Natural killer cell (primary cell): ENCODE measurements at regions not wholly inside any gene's neighbourhood (a gene's known extent, or its start where the extent isn't known, plus 50 kb on each side); places are given as distances from the start of the nearest gene placed in this dataset.

ENCODE experiments used
- ATAC-seq, 3 donors: fragments of 150-1000 bp in 2 of 3; fragments of 200-7000 bp in 1 of 3; cut with Tn5 transposase; 1 replicate in 1 of 3; 2 replicates in 2 of 3; pipeline ENCODE4 v1.10.0; 2021; ENCODE audit warnings: mild to moderate bottlenecking in 2 of 3, moderate library complexity in 2 of 3
- DNase-seq, 2 donors: peaks; one replicate each; pipeline versions ENCODE4 v3.0.0 to v3.0.0-alpha.2; 2013 to 2021; ENCODE audit warnings: mixed read lengths in 1 of 2
- H3K27ac ChIP-seq: one replicate; pipeline ENCODE4 v1.5.1; 2013; ENCODE audit warnings: mild to moderate bottlenecking, low read length
- H3K27me3 ChIP-seq: one replicate; pipeline ENCODE4 v1.6.1; 2013; ENCODE audit warnings: low read length; ENCODE audit not compliant: control insufficient read depth, insufficient read depth
- H3K36me3 ChIP-seq: one replicate; pipeline ENCODE4 v1.6.1; 2013; ENCODE audit warnings: low read length; ENCODE audit not compliant: control insufficient read depth, insufficient read depth
- H3K4me1 ChIP-seq: one replicate; pipeline ENCODE4 v1.6.1; 2013; ENCODE audit warnings: low read length; ENCODE audit not compliant: control insufficient read depth, insufficient read depth
- H3K4me3 ChIP-seq: one replicate; pipeline ENCODE4 v1.5.1; 2013; ENCODE audit warnings: low read length
- H3K9me3 ChIP-seq: one replicate; pipeline ENCODE4 v1.6.1; 2013; ENCODE audit warnings: low read length; ENCODE audit not compliant: control insufficient read depth, insufficient read depth
- H3K27ac Mint-ChIP-seq, 2 donors: one replicate each; pipeline ENCODE4 v1.8.0; 2022; ENCODE audit warnings: mild to moderate bottlenecking in 2 of 2, mixed read lengths in 2 of 2, moderate library complexity in 1 of 2
- H3K27me3 Mint-ChIP-seq, 2 donors: one replicate each; pipeline ENCODE4 v1.8.0; 2022; ENCODE audit warnings: low read depth in 2 of 2, mixed read lengths in 2 of 2
- H3K36me3 Mint-ChIP-seq: one replicate; pipeline ENCODE4 v1.8.0; 2022; ENCODE audit warnings: mixed read lengths
- H3K4me1 Mint-ChIP-seq, 2 donors: one replicate each; pipeline ENCODE4 v1.8.0; 2022; ENCODE audit warnings: mixed read lengths in 2 of 2
- H3K4me3 Mint-ChIP-seq: one replicate; pipeline ENCODE4 v1.8.0; 2022; ENCODE audit warnings: mild to moderate bottlenecking, moderate library complexity, mixed read lengths
- H3K9me3 Mint-ChIP-seq, 2 donors: one replicate each; pipeline ENCODE4 v1.8.0; 2022; ENCODE audit warnings: mixed read lengths in 2 of 2
- CTCF ChIP-seq: fragments of 200-600 bp; IDR thresholded peaks from one replicate; pipeline ENCODE4 v1.8.0; 2022; ENCODE audit warnings: antibody characterized with exemption
- WGBS: methylation state at CpG from one replicate; pipeline ENCODE4 v1.1.7; 2013; ENCODE audit warnings: missing lambda C conversion rate; ENCODE audit not compliant: insufficient coverage; 5-methylcytosine and 5-hydroxymethylcytosine counted together
- intact Hi-C: fragments of 100-400 bp; cut with micrococcal nuclease; formaldehyde crosslinking; loops from one replicate; pipeline ENCODE4 v1.14.2; 2022

- Mint-ChIP-seq H3K4me1 (peaks cover 0 to 10% of the 10 kb centered on the region in 2 donors), H3K27me3 (peaks cover 68 to 86% of the 10 kb centered on the region in 2 donors), H3K4me3 (no peak overlapping the region), H3K36me3 (peaks cover 5% of the 10 kb centered on the region), H3K9me3 (no peaks in the 10 kb centered on the region), H3K27ac (no peak overlapping the region)
- no peak overlapping the region for H3K4me3 ChIP-seq
- no peaks in the 10 kb centered on the region for H3K4me1 ChIP-seq
- DNase-seq (no peak), ATAC-seq (no peak)
- intact Hi-C loops, result no loop called here
- H3K9me3 ChIP-seq, result peaks cover 5% of the 10 kb centered on the region
- WGBS, result 31% methylated on average over 10 of the region's 11 CpGs
- H3K36me3 ChIP-seq, result no peaks in the 10 kb centered on the region
- peaks cover 65% of the 10 kb centered on the region for H3K27me3 ChIP-seq
- TF ChIP-seq CTCF, result no peak
- H3K27ac ChIP-seq, result no peak overlapping the region
These were observed 89.1 kb upstream of the ZNF184 start for GRCh38 chr6:27562027-27562410.

GRCh38 chr6:27558028-27558724 lies 85.3 kb upstream of the ZNF184 start:
- H3K36me3 Mint-ChIP-seq, result peaks cover 6% of the 10 kb centered on the region
- H3K27ac Mint-ChIP-seq, result no peak overlapping the region
- intact Hi-C loops, result no loop called here

GRCh38 chr6:27556406-27556805 lies 83.5 kb upstream of the ZNF184 start:
- no peaks in the 10 kb centered on the region for H3K4me1 ChIP-seq
- intact Hi-C loops, result no loop called here
- Mint-ChIP-seq H3K36me3 (peaks cover 8% of the 10 kb centered on the region), H3K4me3 (no peak overlapping the region), H3K4me1 (peaks cover 5% of the 10 kb centered on the region in 2 donors), H3K9me3 (peaks cover 0 to 5% of the 10 kb centered on the region in 2 donors), H3K27ac (no peak overlapping the region), H3K27me3 (peaks cover 67 to 69% of the 10 kb centered on the region in 2 donors)
- peaks cover 4% of the 10 kb centered on the region for H3K9me3 ChIP-seq
- TF ChIP-seq CTCF, result no peak
- no peak overlapping the region for H3K27ac ChIP-seq
- no peak overlapping the region for H3K4me3 ChIP-seq
- H3K36me3 ChIP-seq, result no peaks in the 10 kb centered on the region
- DNase-seq, result no peak
- no peak for ATAC-seq
- WGBS, result 28% methylated on average over 3 of the region's 4 CpGs
- H3K27me3 ChIP-seq, result peaks cover 66% of the 10 kb centered on the region

More at GRCh38 chr6:27558028-27558724, 85.3 kb upstream of the ZNF184 start:
- TF ChIP-seq CTCF, result no peak
- Histone ChIP-seq H3K36me3 (no peaks in the 10 kb centered on the region), H3K4me1 (no peaks in the 10 kb centered on the region), H3K27ac (no peak overlapping the region), H3K9me3 (peaks cover 3% of the 10 kb centered on the region), H3K4me3 (no peak overlapping the region), H3K27me3 (peaks cover 74% of the 10 kb centered on the region)
- Mint-ChIP-seq H3K27me3 (peaks cover 67 to 69% of the 10 kb centered on the region in 2 donors), H3K9me3 (no peaks in the 10 kb centered on the region), H3K4me3 (no peak overlapping the region), H3K4me1 (peaks cover 5% of the 10 kb centered on the region in 2 donors)
- DNase-seq, result no peak
- WGBS, result 15% methylated on average over 31 of the region's 31 CpGs
- ATAC-seq, result no peak
